ENCODE measurements at regions not wholly inside any gene's neighbourhood (a gene's known extent, or its start where the extent isn't known, plus 50 kb on each side); places are given as distances from the start of the nearest gene placed in this dataset.

DNA sequence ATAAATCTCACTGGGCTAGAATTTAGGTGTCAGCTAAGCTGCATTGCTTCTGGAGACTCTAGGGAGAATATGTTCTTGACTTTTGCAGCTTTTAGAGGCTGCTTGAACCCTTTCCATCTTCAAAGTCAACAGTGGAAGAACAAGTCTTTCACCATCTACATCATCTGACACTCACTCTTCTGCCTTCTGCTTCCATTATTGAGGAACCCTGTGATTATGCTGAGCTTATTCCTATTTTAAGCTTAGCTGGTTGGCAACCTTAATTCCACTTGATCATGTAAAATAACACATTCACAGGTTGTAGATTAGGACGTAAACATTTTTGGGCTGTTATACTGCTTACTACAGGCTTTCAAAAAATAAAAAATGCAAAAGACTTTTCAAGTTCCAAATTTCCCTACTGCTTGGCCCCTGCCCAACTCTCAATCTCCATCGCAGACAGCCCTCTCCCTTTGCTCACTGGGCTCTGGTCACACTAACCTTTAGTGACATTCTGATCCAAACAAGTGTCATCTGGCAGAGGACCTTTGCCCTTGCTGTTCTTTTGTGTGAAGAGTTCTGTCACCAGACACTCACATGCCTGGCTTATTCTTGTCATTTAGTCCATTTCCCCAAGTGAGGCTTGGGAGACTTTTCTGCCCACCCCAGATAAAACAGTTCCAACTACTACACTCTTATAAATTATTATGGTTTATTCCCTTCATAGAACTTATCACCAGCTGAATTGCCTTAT is 1056.0 kb downstream of the STIM2 start:
- 44 to 49% methylated on average over 2 of the region's 2 CpGs for WGBS, 2 donors
- H3K4me3 ChIP-seq (ENCODE audit: low read depth, poor library complexity, severe bottlenecking) = no peak overlapping the region
- intact Hi-C loops (cut with DNase I; ENCODE audit: low total_unique reads) = no loop called here
- no peak for TF ChIP-seq POLR2A (IDR thresholded peaks at IDR 0.05)
- TF ChIP-seq, protein P1, sequence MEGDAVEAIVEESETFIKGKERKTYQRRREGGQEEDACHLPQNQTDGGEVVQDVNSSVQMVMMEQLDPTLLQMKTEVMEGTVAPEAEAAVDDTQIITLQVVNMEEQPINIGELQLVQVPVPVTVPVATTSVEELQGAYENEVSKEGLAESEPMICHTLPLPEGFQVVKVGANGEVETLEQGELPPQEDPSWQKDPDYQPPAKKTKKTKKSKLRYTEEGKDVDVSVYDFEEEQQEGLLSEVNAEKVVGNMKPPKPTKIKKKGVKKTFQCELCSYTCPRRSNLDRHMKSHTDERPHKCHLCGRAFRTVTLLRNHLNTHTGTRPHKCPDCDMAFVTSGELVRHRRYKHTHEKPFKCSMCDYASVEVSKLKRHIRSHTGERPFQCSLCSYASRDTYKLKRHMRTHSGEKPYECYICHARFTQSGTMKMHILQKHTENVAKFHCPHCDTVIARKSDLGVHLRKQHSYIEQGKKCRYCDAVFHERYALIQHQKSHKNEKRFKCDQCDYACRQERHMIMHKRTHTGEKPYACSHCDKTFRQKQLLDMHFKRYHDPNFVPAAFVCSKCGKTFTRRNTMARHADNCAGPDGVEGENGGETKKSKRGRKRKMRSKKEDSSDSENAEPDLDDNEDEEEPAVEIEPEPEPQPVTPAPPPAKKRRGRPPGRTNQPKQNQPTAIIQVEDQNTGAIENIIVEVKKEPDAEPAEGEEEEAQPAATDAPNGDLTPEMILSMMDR (IDR thresholded peaks at IDR 0.05) = no peak
- no peak for DNase-seq (ENCODE audit: low spot score in 2 of 2)

GRCh38 chr4:27917381-27917780 is 1056.7 kb downstream of the STIM2 start:
- no peak for TF ChIP-seq POLR2A (IDR thresholded peaks at IDR 0.05)
- TF ChIP-seq, protein P1 (IDR thresholded peaks at IDR 0.05) = no peak
- no peak overlapping the region for H3K4me3 ChIP-seq (ENCODE audit: low read depth, poor library complexity, severe bottlenecking)
- no peak for DNase-seq (ENCODE audit: low spot score in 2 of 2)
- 39 to 45% methylated on average over 2 of the region's 2 CpGs for WGBS, 2 donors
- intact Hi-C loops (cut with DNase I; ENCODE audit: low total_unique reads) = no loop called here

DNA sequence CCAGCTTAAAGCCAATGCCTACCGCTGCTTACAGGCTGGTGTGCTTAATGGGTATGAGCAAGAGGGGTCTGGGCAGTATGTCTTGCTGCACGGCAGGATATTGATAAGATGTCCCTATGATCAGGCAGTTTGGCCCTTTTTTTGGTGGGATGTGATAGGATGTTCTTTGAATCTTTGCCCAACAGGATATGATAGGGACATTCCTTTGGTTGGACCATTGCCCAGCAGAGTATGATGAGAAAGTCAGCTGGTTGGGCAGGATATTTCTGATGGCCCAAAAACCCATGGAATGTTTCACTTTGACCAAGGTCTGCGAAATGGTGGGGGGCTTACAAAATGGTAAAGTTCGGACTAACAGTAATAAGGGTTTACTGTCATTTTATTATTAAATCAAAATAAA is 1060.6 kb downstream of the STIM2 start:
- TF ChIP-seq POLR2A (IDR thresholded peaks at IDR 0.05) = no peak
- TF ChIP-seq, protein P1 (IDR thresholded peaks at IDR 0.05) = no peak
- WGBS, 2 donors = 64 to 67% methylated on average over 4 of the region's 4 CpGs
- intact Hi-C loops (cut with DNase I; ENCODE audit: low total_unique reads) = no loop called here
- H3K4me3 ChIP-seq (ENCODE audit: low read depth, poor library complexity, severe bottlenecking) = no peak overlapping the region
- DNase-seq (ENCODE audit: low spot score in 2 of 2) = no peak

GRCh38 chr4:27928761-27929540 is 1068.3 kb downstream of the STIM2 start:
- intact Hi-C loops (cut with DNase I; ENCODE audit: low total_unique reads) = no loop called here
- no peak for DNase-seq (ENCODE audit: low spot score in 2 of 2)
- no peak overlapping the region for H3K4me3 ChIP-seq (ENCODE audit: low read depth, poor library complexity, severe bottlenecking)
- TF ChIP-seq POLR2A (IDR thresholded peaks at IDR 0.05) = no peak
- TF ChIP-seq, protein P1 (IDR thresholded peaks at IDR 0.05) = no peak
- 59 to 63% methylated on average over 4 of the region's 4 CpGs for WGBS, 2 donors

GRCh38 chr4:27930291-27930690 is 1069.7 kb downstream of the STIM2 start:
- H3K4me3 ChIP-seq (ENCODE audit: low read depth, poor library complexity, severe bottlenecking) = no peak overlapping the region
- TF ChIP-seq, protein P1 (IDR thresholded peaks at IDR 0.05) = no peak
- no peak for TF ChIP-seq POLR2A (IDR thresholded peaks at IDR 0.05)
- intact Hi-C loops (cut with DNase I; ENCODE audit: low total_unique reads) = no loop called here
- DNase-seq (ENCODE audit: low spot score in 2 of 2) = no peak
- WGBS, 2 donors = 64 to 66% methylated on average over 3 of the region's 3 CpGs

All from lower leg skin (tissue), 4 donors.